Sigmoid colon (tissue), 3 donors: ENCODE measurements at regions not wholly inside any gene's neighbourhood (a gene's known extent, or its start where the extent isn't known, plus 50 kb on each side); places are given as distances from the start of the nearest gene placed in this dataset.

Source experiments
- POLR2A ChIP-seq, 2 donors: fragments of 450-650 bp; IDR thresholded peaks; one replicate each; pipeline ENCODE4 v1.6.1; 2016; ENCODE audit warnings: antibody characterized with exemption in 2 of 2, mild to moderate bottlenecking in 2 of 2, moderate library complexity in 2 of 2
- TF ChIP-seq, protein P1 (sequence below), 4 experiments: fragments of 450-650 bp in 3 of 4; fragments of 200-600 bp in 1 of 4; IDR thresholded peaks; one replicate each; pipeline ENCODE4 v1.5.1; 2016 to 2019; ENCODE audit warnings: antibody characterized with exemption in 4 of 4, mild to moderate bottlenecking in 3 of 4, moderate library complexity in 2 of 4

DNA sequence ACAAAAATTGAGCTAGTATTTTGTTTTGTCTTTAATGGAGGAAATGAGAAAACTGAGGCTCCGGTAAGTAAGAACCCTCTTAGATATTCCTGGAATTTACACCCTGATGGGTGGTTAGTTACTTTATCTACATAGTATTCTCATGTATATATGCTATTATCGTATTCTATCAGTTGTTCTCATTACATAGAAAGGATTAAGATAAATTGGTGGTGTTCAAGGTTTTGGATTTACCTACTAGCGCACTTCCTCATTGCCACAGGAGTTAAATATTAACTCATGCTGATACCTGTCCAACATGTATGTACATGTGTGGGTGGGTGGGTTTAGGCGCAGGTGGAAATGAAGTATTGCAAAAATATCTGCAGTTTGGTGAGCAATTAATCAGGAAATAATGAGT, 61.1 kb upstream of the IFNE start:
- TF ChIP-seq, protein P1, sequence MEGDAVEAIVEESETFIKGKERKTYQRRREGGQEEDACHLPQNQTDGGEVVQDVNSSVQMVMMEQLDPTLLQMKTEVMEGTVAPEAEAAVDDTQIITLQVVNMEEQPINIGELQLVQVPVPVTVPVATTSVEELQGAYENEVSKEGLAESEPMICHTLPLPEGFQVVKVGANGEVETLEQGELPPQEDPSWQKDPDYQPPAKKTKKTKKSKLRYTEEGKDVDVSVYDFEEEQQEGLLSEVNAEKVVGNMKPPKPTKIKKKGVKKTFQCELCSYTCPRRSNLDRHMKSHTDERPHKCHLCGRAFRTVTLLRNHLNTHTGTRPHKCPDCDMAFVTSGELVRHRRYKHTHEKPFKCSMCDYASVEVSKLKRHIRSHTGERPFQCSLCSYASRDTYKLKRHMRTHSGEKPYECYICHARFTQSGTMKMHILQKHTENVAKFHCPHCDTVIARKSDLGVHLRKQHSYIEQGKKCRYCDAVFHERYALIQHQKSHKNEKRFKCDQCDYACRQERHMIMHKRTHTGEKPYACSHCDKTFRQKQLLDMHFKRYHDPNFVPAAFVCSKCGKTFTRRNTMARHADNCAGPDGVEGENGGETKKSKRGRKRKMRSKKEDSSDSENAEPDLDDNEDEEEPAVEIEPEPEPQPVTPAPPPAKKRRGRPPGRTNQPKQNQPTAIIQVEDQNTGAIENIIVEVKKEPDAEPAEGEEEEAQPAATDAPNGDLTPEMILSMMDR (IDR thresholded peaks at IDR 0.05), result no peak
- TF ChIP-seq POLR2A (IDR thresholded peaks at IDR 0.05), result no peak
